ENCODE measurements at regions not wholly inside any gene's neighbourhood (a gene's known extent, or its start where the extent isn't known, plus 50 kb on each side); places are given as distances from the start of the nearest gene placed in this dataset.

DNA sequence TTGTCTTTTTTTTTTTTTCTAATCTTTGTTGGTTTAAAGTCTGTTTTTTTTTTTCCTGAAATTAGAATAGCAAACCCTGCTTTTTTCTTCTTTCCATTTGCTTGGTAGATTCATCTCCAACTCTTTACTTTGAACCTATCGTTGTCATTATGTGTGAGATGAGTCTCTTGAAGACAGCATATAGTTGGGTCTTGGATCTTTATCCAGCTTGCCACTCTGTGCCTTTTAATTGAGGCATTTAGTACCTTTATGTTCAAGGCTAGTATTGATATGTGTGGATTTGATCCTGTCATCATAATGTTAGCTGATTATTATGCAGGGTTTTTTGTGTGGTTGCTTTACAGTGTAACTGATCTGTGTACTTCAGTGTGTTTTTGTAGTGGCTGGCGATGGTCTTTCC is 383.8 kb downstream of the MAN2A1 start:
- TF ChIP-seq, protein P1, sequence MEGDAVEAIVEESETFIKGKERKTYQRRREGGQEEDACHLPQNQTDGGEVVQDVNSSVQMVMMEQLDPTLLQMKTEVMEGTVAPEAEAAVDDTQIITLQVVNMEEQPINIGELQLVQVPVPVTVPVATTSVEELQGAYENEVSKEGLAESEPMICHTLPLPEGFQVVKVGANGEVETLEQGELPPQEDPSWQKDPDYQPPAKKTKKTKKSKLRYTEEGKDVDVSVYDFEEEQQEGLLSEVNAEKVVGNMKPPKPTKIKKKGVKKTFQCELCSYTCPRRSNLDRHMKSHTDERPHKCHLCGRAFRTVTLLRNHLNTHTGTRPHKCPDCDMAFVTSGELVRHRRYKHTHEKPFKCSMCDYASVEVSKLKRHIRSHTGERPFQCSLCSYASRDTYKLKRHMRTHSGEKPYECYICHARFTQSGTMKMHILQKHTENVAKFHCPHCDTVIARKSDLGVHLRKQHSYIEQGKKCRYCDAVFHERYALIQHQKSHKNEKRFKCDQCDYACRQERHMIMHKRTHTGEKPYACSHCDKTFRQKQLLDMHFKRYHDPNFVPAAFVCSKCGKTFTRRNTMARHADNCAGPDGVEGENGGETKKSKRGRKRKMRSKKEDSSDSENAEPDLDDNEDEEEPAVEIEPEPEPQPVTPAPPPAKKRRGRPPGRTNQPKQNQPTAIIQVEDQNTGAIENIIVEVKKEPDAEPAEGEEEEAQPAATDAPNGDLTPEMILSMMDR (IDR thresholded peaks at IDR 0.05) = no peak
- TF ChIP-seq ZFX (IDR thresholded peaks at IDR 0.05; ENCODE audit: borderline replicate concordance) = no peak
- H3K27ac ChIP-seq = no peak overlapping the region

DNA sequence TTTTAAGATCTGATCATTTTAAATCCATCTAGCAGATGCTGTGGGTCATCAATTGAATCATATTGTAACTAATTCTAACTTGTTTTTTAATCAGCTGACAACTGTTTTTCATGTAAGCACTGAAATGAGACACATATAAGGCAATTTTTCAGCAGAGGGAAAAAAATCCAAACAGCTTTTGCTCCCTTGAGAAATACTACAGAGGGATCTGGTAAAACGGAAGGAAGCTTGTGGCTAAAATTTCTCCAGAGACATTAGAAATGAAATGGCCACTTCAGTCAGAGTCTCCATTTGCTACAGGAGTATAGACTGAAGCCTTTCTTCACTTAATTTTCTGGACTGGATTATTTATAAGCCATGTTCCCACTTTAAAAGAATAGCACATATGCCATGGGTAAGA is 385.9 kb downstream of the MAN2A1 start:
- TF ChIP-seq ZFX (IDR thresholded peaks at IDR 0.05; ENCODE audit: borderline replicate concordance) = no peak
- TF ChIP-seq, protein P1 (IDR thresholded peaks at IDR 0.05) = no peak
- no peak overlapping the region for H3K27ac ChIP-seq

DNA sequence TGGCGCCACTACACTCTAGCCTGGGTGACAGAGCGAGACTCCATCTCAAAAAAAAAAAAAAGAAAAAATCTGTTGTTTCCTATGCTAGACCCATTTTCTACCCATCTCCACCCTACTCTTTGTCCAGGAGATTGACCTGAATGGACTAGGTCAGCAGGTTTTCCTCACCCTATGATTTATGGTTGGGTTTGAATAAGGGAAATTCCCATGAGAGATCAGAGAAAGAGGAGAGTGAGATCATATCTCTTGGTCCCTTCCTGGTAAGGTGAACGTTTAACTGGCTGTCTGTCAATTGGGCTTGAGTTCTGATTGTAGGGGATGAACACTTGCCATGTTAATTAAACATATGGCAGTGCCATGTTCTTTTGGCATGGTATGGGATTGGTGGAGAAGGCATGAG is 387.4 kb downstream of the MAN2A1 start:
- TF ChIP-seq ZFX (IDR thresholded peaks at IDR 0.05; ENCODE audit: borderline replicate concordance) = no peak
- TF ChIP-seq, protein P1 (IDR thresholded peaks at IDR 0.05) = no peak
- no peak overlapping the region for H3K27ac ChIP-seq

DNA sequence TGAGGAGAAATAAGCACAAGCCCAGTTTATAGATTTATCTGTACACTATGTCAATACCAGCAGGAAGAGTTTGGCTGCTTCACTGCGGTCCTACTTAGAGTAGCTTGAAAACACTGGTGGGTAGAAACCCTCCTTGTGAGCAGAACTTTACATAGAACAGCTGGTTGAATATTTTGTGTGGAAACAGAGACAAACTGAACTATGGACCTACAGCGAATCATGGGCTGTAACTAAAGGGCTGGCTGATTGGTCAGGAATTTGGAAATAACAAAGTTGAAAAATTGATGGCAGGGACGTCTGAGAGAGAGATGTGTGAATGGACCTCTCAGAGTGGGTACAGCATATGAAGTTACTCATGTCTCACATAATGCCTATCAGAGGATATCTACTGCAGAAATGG is 392.5 kb downstream of the MAN2A1 start:
- TF ChIP-seq ZFX (IDR thresholded peaks at IDR 0.05; ENCODE audit: borderline replicate concordance) = no peak
- TF ChIP-seq, protein P1 (IDR thresholded peaks at IDR 0.05) = no peak
- H3K27ac ChIP-seq = no peak overlapping the region

DNA sequence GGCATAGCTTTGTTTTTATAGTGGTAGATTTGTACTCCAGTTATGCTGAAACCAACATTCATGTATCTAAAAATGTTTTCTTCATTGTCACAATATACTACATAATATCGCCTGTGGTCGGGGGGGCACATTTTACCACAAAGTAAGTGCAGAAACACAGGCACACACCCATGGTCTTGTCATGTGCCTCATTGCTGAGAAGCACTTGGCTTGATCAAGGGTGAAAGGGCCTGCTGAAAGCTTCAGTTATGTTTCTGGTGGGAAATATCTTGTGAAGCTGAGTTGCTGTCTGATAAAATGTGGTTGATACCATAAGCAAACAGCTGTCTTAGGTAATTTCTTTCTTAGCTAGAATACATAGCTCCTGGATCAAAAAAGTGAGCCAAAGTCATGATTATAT is 393.1 kb downstream of the MAN2A1 start:
- TF ChIP-seq, protein P1 (IDR thresholded peaks at IDR 0.05) = no peak
- no peak for TF ChIP-seq ZFX (IDR thresholded peaks at IDR 0.05; ENCODE audit: borderline replicate concordance)
- H3K27ac ChIP-seq = no peak overlapping the region

DNA sequence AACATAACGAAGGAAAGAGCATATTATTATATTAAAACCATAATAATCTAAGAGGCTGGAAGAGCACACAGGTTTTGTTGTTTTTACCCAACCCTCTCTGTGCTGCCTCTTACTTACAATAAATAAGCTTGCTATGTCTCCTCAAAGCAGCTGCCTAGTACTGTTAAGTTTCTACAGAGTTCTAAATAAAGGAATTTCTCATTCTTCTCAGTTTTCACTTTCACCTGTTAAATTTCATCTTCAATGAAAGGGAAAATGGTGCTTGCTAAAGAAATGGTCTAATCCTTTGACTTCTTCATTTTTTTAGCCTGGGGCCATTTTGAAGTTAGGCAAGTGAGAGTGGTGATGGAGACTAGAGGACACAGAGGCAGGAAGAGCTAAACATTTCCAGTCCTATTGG is 396.1 kb downstream of the MAN2A1 start:
- TF ChIP-seq, protein P1 (IDR thresholded peaks at IDR 0.05) = no peak
- TF ChIP-seq ZFX (IDR thresholded peaks at IDR 0.05; ENCODE audit: borderline replicate concordance) = no peak
- no peak overlapping the region for H3K27ac ChIP-seq

DNA sequence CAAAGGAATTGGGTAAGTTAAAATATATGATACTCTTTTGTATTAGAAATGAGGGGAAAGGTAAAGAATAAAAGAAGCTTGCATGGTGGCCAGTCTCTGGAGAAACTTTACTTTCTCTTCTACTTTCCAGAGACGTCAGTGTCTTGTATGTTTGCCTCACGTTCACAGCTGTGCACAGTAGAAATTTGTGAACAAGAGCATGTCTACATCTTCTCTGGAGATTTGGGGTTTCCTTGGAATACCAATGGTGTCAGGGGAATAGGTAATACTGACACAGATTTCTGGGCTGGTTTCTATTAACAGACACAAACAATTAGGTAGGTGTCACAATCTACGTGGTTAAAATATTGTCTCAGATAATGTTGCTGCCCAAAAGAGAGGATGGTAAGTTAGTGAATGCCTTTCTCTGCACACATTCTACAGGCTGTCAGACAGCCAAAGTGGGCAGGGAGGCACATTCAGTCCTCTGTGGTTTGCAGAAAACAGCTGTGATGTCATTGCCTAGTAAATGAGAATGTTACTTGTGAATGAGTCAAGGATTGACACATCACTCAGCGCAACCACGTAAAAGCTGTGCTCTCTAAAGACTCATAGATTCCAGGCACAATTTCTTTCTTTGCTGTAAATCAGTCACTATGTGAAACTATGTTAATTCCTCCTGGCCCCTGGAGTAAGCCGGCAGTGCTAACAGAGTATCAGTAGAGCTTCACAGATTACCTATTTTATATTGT is 397.1 kb downstream of the MAN2A1 start:
- TF ChIP-seq, protein P1 (IDR thresholded peaks at IDR 0.05) = no peak
- H3K27ac ChIP-seq = no peak overlapping the region

Measured in 22Rv1 (cell line).